K562 (cell line): ENCODE measurements at regions not wholly inside any gene's neighbourhood (a gene's known extent, or its start where the extent isn't known, plus 50 kb on each side); places are given as distances from the start of the nearest gene placed in this dataset.

Experiments used
- IRF2 ChIP-seq: sonication (generic); formaldehyde crosslinking; IDR thresholded peaks from 2 replicates; pipeline ENCODE4 v1.8.1; 2022; ENCODE audit warnings: mild to moderate bottlenecking, missing genetic modification reagents
- PHTF2 ChIP-seq: fragments of 250-450 bp; sonication (Bioruptor Pico); IDR thresholded peaks from 2 replicates; pipeline ENCODE4 v1.5.0; 2021; ENCODE audit warnings: mild to moderate bottlenecking
- SAFB ChIP-seq: fragments of 200-400 bp; formaldehyde crosslinking; IDR thresholded peaks from 2 replicates; pipeline ENCODE4 v1.6.1; 2017; ENCODE audit warnings: low read depth, low read length, borderline replicate concordance
- SP1 ChIP-seq: sonication (generic); formaldehyde crosslinking; IDR thresholded peaks from 2 replicates; pipeline ENCODE4 v1.8.1; 2022; ENCODE audit warnings: mild to moderate bottlenecking, missing genetic modification reagents
- SREBF1 ChIP-seq: fragments of 150-350 bp; IDR thresholded peaks from 2 replicates; pipeline ENCODE4 v1.6.1; 2014; ENCODE audit warnings: antibody characterized with exemption, low read depth, low read length, borderline replicate concordance
- TBP ChIP-seq: optimal IDR thresholded peaks from 2 replicates; pipeline ENCODE3; 2011; ENCODE audit warnings: low read depth, low read length, improper control_type of control experiment
- U2AF1 ChIP-seq: fragments of 200-400 bp; formaldehyde crosslinking; optimal IDR thresholded peaks from 2 replicates; pipeline ENCODE3; 2017; ENCODE audit warnings: mild to moderate bottlenecking, low read depth, low read length, moderate library complexity
- ZFP30 ChIP-seq: fragments of 250-450 bp; sonication (Bioruptor Pico); IDR thresholded peaks from 2 replicates; pipeline ENCODE4 v1.8.0; 2022; ENCODE audit warnings: moderate library complexity, mild to moderate bottlenecking, inconsistent platforms, borderline replicate concordance
- ZNF740 ChIP-seq, 3 experiments: fragments of 200-800 bp in 1 of 3; sonication (Bioruptor generic) in 1 of 3; sonication (generic) in 1 of 3; formaldehyde crosslinking in 1 of 3; IDR thresholded peaks; 2 replicates each; pipeline versions ENCODE4 v1.6.1 to v1.8.0; 2016 to 2022; ENCODE audit warnings: mild to moderate bottlenecking in 2 of 3, missing compliant biosample characterization in 2 of 3, missing genetic modification characterization in 2 of 3, missing genetic modification reagents in 1 of 3
- TF ChIP-seq, protein P1 (sequence below): fragments of 450-650 bp; IDR thresholded peaks from 2 replicates; pipeline ENCODE4 v1.7.1; 2018; ENCODE audit warnings: mild to moderate bottlenecking, low read depth; ENCODE audit not compliant: partially characterized antibody
- TF ChIP-seq, protein P2 (sequence below): fragments of 450-650 bp; IDR thresholded peaks from 2 replicates; pipeline ENCODE4 v1.6.1; 2017; ENCODE audit warnings: antibody characterized with exemption
- TF ChIP-seq, protein P3 (sequence below): fragments of 450-650 bp; formaldehyde crosslinking; IDR thresholded peaks from 2 replicates; pipeline ENCODE4 v1.4.0; 2020; ENCODE audit warnings: mild to moderate bottlenecking, moderate library complexity

DNA sequence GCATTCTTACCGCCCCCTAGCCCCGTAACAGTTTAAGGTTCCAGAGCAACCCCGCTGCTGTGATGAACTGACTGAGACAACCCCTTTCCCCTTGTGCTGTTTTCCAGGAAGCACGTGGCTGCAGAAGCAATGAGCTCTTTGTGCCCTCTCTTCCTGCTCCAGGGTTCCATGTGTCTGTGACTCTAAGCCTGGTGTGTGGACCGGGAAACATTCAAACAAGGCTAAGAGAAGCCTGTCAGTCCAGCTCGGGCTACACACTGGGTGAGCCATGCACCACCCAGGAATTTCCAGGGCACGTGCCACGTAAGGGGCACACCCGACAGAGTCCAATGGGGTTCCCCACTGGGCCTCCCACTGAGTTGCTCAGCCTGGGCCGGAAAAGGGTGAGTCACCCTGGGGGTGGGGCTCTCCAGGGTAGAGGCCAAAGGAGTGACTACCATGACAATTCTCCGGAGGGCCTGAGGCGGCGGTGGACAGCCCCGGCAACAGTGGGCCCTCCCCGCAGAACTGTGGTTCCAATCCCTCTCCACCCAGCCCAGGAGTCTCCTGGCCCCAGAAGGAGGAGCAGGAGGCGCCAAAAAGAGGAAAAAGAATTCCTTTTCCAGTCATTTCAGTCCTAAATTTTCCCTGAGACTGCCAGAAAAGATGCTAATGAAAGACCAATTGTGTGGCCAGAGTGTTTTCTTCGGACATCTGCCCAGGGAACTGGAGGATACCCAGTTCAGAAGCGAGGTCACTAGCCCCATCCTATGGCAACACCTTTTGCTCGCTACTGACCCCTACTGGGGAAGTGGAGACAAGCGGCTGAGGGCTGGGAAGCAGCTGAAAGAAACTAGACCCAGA lies 157.8 kb upstream of the SLC1A4 start (continued):
- TF ChIP-seq, protein P1, sequence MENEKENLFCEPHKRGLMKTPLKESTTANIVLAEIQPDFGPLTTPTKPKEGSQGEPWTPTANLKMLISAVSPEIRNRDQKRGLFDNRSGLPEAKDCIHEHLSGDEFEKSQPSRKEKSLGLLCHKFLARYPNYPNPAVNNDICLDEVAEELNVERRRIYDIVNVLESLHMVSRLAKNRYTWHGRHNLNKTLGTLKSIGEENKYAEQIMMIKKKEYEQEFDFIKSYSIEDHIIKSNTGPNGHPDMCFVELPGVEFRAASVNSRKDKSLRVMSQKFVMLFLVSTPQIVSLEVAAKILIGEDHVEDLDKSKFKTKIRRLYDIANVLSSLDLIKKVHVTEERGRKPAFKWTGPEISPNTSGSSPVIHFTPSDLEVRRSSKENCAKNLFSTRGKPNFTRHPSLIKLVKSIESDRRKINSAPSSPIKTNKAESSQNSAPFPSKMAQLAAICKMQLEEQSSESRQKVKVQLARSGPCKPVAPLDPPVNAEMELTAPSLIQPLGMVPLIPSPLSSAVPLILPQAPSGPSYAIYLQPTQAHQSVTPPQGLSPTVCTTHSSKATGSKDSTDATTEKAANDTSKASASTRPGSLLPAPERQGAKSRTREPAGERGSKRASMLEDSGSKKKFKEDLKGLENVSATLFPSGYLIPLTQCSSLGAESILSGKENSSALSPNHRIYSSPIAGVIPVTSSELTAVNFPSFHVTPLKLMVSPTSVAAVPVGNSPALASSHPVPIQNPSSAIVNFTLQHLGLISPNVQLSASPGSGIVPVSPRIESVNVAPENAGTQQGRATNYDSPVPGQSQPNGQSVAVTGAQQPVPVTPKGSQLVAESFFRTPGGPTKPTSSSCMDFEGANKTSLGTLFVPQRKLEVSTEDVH: peak; percentile 21
- no peak for TF ChIP-seq SREBF1
- no peak for TF ChIP-seq IRF2
- TF ChIP-seq ZFP30 (CRISPR knock-in tag): no peak
- TF ChIP-seq, protein P2, sequence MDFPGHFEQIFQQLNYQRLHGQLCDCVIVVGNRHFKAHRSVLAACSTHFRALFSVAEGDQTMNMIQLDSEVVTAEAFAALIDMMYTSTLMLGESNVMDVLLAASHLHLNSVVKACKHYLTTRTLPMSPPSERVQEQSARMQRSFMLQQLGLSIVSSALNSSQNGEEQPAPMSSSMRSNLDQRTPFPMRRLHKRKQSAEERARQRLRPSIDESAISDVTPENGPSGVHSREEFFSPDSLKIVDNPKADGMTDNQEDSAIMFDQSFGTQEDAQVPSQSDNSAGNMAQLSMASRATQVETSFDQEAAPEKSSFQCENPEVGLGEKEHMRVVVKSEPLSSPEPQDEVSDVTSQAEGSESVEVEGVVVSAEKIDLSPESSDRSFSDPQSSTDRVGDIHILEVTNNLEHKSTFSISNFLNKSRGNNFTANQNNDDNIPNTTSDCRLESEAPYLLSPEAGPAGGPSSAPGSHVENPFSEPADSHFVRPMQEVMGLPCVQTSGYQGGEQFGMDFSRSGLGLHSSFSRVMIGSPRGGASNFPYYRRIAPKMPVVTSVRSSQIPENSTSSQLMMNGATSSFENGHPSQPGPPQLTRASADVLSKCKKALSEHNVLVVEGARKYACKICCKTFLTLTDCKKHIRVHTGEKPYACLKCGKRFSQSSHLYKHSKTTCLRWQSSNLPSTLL: no peak
- TF ChIP-seq, protein P3, sequence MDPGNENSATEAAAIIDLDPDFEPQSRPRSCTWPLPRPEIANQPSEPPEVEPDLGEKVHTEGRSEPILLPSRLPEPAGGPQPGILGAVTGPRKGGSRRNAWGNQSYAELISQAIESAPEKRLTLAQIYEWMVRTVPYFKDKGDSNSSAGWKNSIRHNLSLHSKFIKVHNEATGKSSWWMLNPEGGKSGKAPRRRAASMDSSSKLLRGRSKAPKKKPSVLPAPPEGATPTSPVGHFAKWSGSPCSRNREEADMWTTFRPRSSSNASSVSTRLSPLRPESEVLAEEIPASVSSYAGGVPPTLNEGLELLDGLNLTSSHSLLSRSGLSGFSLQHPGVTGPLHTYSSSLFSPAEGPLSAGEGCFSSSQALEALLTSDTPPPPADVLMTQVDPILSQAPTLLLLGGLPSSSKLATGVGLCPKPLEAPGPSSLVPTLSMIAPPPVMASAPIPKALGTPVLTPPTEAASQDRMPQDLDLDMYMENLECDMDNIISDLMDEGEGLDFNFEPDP (CRISPR knock-in tag): no peak
- no peak for TF ChIP-seq TBP
- no peak for TF ChIP-seq U2AF1
- TF ChIP-seq ZNF740 (CRISPR knock-in tag; IDR thresholded peaks at IDR 0.05): no peak
- peak in 1 of 2 experiments; percentile 83; a peak in 2 of 4 replicates for TF ChIP-seq ZNF740 (tag; IDR thresholded peaks at IDR 0.05)
- TF ChIP-seq PHTF2 (CRISPR knock-in tag): no peak
- TF ChIP-seq SP1 (CRISPR knock-in tag): 0 out of 2 replicates have a peak, but pooled peaks have one; percentile 28
- no peak for TF ChIP-seq SAFB
